OCI-LY1 (cell line): ENCODE measurements at regions not wholly inside any gene's neighbourhood (a gene's known extent, or its start where the extent isn't known, plus 50 kb on each side); places are given as distances from the start of the nearest gene placed in this dataset.

Source experiments
- H2AFZ ChIP-seq: fragments of 200-600 bp; sonication (generic), shearing (Covaris generic); 2 replicates; pipeline ENCODE4 v1.6.0; 2014; ENCODE audit warnings: antibody characterized with exemption, mild to moderate bottlenecking, low read length
- H3F3A ChIP-seq: fragments of 200-600 bp; sonication (generic), shearing (Covaris generic); 2 replicates; pipeline ENCODE4 v1.6.0; 2014; ENCODE audit warnings: mild to moderate bottlenecking, antibody characterized with exemption, low read length, moderate library complexity; ENCODE audit not compliant: insufficient read depth
- H3K27ac ChIP-seq: fragments of 200-600 bp; sonication (generic); 2 replicates; pipeline ENCODE4 v1.5.1; 2014; ENCODE audit warnings: low read length, mixed run types, mild to moderate bottlenecking, low read depth; ENCODE audit not compliant: poor library complexity, severe bottlenecking
- H3K27me3 ChIP-seq: fragments of 200-600 bp; sonication (generic); 2 replicates; pipeline ENCODE4 v1.6.0; 2014; ENCODE audit warnings: antibody characterized with exemption, mild to moderate bottlenecking, low read length, moderate library complexity; ENCODE audit not compliant: insufficient read depth
- H3K36me3 ChIP-seq: fragments of 200-600 bp; sonication (generic); 2 replicates; pipeline ENCODE4 v1.6.1; 2014; ENCODE audit warnings: mild to moderate bottlenecking, antibody characterized with exemption, low read length, moderate library complexity, mixed read lengths; ENCODE audit not compliant: insufficient read depth
- H3K4me1 ChIP-seq: fragments of 200-600 bp; sonication (generic); 2 replicates; pipeline ENCODE4 v1.5.1; 2014; ENCODE audit warnings: mild to moderate bottlenecking, low read length, moderate library complexity; ENCODE audit not compliant: insufficient read depth, severe bottlenecking
- H3K4me2 ChIP-seq: fragments of 200-600 bp; sonication (generic), shearing (Covaris generic); 2 replicates; pipeline ENCODE4 v1.6.1; 2014; ENCODE audit warnings: low read length
- H3K4me3 ChIP-seq: fragments of 200-600 bp; sonication (generic); 2 replicates; pipeline ENCODE4 v1.5.1; 2014; ENCODE audit warnings: low read length, low read depth, mild to moderate bottlenecking, mixed read lengths; ENCODE audit not compliant: poor library complexity, severe bottlenecking
- H3K79me2 ChIP-seq: fragments of 200-600 bp; shearing (Covaris generic); 2 replicates; pipeline ENCODE4 v1.6.1; 2016; ENCODE audit warnings: mixed run types, low read length, mixed read lengths; ENCODE audit not compliant: insufficient read depth
- H3K9ac ChIP-seq: fragments of 200-600 bp; sonication (generic), shearing (Covaris generic); 2 replicates; pipeline ENCODE4 v1.6.1; 2014; ENCODE audit warnings: mild to moderate bottlenecking, low read length, mixed read lengths
- H3K9me2 ChIP-seq: fragments of 200-600 bp; sonication (generic), shearing (Covaris generic); 2 replicates; pipeline ENCODE4 v1.6.1; 2014; ENCODE audit warnings: low read depth, mild to moderate bottlenecking, low read length, mixed read lengths
- H3K9me3 ChIP-seq: fragments of 200-600 bp; shearing (Covaris generic); 2 replicates; pipeline ENCODE4 v1.6.1; 2014; ENCODE audit warnings: low read length, mixed read lengths
- H4K20me1 ChIP-seq: fragments of 200-600 bp; sonication (generic), shearing (Covaris generic); 2 replicates; pipeline ENCODE4 v1.6.0; 2016; ENCODE audit warnings: mild to moderate bottlenecking, low read length; ENCODE audit not compliant: insufficient read depth
- CTCF ChIP-seq: fragments of 200-600 bp; sonication (generic), shearing (Covaris generic); IDR thresholded peaks from 2 replicates; pipeline ENCODE4 v1.5.1; 2017; ENCODE audit warnings: mild to moderate bottlenecking, antibody characterized with exemption, low read length, moderate library complexity, mixed read lengths
- EZH2 ChIP-seq: fragments of 200-600 bp; sonication (generic), shearing (Covaris generic); IDR thresholded peaks from 2 replicates; pipeline ENCODE4 v1.8.0; 2017; ENCODE audit warnings: borderline replicate concordance, mixed run types, mild to moderate bottlenecking, antibody characterized with exemption, low read length, moderate library complexity, mixed read lengths

GRCh38 chr11:70948398-70948797 is 304.0 kb downstream of the SHANK2 start:
- H3K36me3 ChIP-seq: no peaks in the 10 kb centered on the region
- H3K27ac ChIP-seq: no peak overlapping the region
- no peak overlapping the region for H2AFZ ChIP-seq
- no peaks in the 10 kb centered on the region for H3K9me2 ChIP-seq
- H3K4me1 ChIP-seq: no peaks in the 10 kb centered on the region
- H3K27me3 ChIP-seq: no peaks in the 10 kb centered on the region
- H3F3A ChIP-seq: no peaks in the 10 kb centered on the region
- no peak overlapping the region for H3K9ac ChIP-seq
- no peak overlapping the region for H3K4me2 ChIP-seq
- no peak overlapping the region for H3K4me3 ChIP-seq
- no peaks in the 10 kb centered on the region for H3K79me2 ChIP-seq
- no peaks in the 10 kb centered on the region for H3K9me3 ChIP-seq
- H4K20me1 ChIP-seq: no peaks in the 10 kb centered on the region
- TF ChIP-seq EZH2 (no peak), CTCF (no peak)

GRCh38 chr11:70948855-70949531 is 303.4 kb downstream of the SHANK2 start:
- H3K4me3 ChIP-seq: no peak overlapping the region
- H4K20me1 ChIP-seq: no peaks in the 10 kb centered on the region
- no peak overlapping the region for H2AFZ ChIP-seq
- H3K27ac ChIP-seq: no peak overlapping the region
- H3F3A ChIP-seq: no peaks in the 10 kb centered on the region
- no peaks in the 10 kb centered on the region for H3K27me3 ChIP-seq
- H3K79me2 ChIP-seq: no peaks in the 10 kb centered on the region
- TF ChIP-seq CTCF (no peak), EZH2 (no peak)
- H3K9me3 ChIP-seq: no peaks in the 10 kb centered on the region
- H3K4me2 ChIP-seq: no peak overlapping the region
- H3K4me1 ChIP-seq: no peaks in the 10 kb centered on the region
- no peaks in the 10 kb centered on the region for H3K9me2 ChIP-seq
- no peaks in the 10 kb centered on the region for H3K36me3 ChIP-seq
- H3K9ac ChIP-seq: no peak overlapping the region

GRCh38 chr11:70951139-70951804 is 301.1 kb downstream of the SHANK2 start:
- TF ChIP-seq CTCF: no peak
- no peak for TF ChIP-seq EZH2
- Histone ChIP-seq H3F3A (no peaks in the 10 kb centered on the region), H3K27ac (no peak overlapping the region), H3K9ac (no peak overlapping the region), H3K9me3 (no peaks in the 10 kb centered on the region), H3K4me1 (no peaks in the 10 kb centered on the region), H3K4me3 (no peak overlapping the region), H3K27me3 (no peaks in the 10 kb centered on the region), H3K36me3 (no peaks in the 10 kb centered on the region), H3K9me2 (no peaks in the 10 kb centered on the region), H3K79me2 (no peaks in the 10 kb centered on the region), H4K20me1 (no peaks in the 10 kb centered on the region), H2AFZ (no peak overlapping the region), H3K4me2 (no peak overlapping the region)
